GM18868 (cell line): ENCODE measurements at regions not wholly inside any gene's neighbourhood (a gene's known extent, or its start where the extent isn't known, plus 50 kb on each side); places are given as distances from the start of the nearest gene placed in this dataset.
"Not testable (repeated sequence)": the region's sequence is repeated elsewhere in the genome, so short reads cannot be mapped to it uniquely, and the experiment has no call there.

Source experiments
- ATAC-seq: cut with Tn5 transposase; IDR thresholded peaks from one replicate; pipeline ENCODE4 v1.9.1; 2021; ENCODE audit warnings: mild to moderate bottlenecking, moderate library complexity; ENCODE audit not compliant: unreplicated experiment

DNA sequence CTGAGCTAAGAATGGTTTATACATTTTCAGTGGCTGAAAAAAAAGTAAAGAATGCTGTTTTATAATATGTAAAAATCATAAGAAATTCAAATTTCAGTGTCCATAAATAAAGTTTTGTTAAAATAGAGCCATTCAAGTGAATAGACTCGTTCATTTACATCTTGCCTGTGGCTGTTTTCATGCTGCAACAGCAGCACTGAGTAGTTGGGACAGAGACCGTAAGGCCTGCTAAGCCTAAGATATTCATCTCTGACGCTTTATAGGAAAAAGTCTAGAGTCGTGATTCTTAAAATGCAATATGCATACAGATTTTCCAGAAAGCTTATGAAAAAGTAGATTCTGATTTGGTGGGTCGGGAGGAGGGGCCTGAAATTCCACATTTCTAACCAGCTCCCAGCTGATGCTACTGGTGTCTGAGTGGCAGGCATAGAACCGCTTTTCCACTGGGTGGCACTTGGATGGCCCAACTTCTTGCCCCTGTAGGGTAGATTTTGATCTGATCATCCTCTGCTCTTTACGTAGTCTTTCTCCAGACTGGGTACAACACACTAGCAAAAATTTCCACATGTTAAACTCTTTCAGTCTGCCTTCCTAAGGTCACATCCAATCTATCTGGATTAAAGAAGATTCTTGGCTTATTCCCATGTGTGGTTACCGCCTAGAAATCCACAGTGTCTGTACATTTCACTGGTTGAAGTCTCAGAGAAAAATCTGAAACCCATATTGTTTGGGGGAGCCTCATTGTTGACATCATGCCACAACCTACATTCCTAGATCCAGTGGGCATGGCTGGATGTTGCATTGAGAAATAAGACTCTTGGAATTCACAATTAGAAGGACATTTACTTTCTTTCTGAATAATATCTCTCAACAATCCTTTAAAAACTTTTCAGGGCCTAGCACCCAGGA is 151.2 kb downstream of the C12orf75 start:
- ATAC-seq, result no peak

- ATAC-seq, result no peak
Observed at GRCh38 chr12:105482951-105483350, 152.5 kb downstream of the C12orf75 start.

DNA sequence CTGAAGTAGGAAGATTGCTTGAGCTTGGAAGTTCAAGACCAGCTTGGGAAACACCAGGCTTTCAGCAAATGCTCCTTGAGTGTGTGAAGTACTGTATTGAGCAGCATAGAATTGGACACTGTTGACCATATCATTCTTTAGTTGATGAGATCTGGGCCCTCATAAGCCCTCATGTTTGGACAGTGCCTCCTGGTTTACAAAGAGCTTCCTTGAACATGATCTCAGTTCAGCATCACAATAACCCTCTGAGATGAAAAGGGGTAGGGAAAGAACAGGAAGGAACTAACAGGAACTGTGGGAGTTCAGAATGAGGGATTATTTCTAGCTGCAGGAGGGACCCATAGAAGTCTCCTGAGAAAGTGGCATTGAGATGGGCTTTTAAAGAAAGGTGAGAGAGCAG is 153.2 kb downstream of the C12orf75 start:
- no peak for ATAC-seq

DNA sequence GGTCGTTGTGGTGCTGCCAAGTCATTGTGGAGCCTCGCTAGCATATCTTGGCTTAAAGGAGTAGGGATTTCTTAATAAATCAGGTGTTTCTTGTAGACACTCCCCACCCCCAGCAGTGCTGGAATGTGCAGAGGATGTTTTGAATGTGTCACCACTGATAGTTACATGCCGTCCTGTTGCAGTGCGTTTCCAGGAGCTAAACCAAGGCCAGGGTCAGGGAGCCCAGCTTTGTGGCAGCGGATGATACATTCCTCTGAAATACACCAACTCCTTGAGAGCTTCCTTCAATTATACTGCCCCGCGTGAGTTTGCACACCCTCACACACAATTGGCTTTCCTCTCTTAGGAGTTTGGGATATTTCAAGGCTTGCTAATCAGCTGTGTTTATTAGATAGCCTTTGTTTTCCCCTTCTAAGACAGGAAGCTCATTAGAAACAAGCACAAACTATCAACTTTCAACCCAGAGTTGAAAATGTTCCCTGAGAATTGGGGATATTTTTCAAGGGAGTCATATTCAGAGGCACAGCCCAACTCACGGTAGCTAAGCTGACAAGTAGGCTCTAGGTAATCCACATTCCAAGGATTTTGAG is 154.9 kb downstream of the C12orf75 start:
- no peak for ATAC-seq

- ATAC-seq, result no peak
Observed at GRCh38 chr12:105485921-105486320, 155.4 kb downstream of the C12orf75 start.

DNA sequence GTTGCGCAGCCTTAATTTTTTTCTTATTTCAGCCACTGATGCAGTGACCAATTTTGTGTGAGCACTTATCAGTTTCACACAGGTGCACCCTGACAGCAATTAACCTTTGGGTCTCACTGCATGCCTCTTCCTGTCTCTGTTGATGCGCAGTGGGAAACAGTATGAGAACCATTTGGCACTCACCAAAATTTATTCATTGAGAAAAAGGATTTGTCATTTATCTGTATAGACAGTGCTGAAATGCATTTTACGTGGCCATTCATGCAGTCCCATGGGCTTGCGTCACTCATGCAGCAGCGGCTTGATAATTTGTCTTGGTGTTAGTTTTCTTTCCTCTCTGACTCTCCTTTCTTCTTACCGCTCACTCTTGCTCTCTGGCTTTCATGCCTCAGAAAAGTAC is 157.5 kb downstream of the C12orf75 start:
- no peak for ATAC-seq

DNA sequence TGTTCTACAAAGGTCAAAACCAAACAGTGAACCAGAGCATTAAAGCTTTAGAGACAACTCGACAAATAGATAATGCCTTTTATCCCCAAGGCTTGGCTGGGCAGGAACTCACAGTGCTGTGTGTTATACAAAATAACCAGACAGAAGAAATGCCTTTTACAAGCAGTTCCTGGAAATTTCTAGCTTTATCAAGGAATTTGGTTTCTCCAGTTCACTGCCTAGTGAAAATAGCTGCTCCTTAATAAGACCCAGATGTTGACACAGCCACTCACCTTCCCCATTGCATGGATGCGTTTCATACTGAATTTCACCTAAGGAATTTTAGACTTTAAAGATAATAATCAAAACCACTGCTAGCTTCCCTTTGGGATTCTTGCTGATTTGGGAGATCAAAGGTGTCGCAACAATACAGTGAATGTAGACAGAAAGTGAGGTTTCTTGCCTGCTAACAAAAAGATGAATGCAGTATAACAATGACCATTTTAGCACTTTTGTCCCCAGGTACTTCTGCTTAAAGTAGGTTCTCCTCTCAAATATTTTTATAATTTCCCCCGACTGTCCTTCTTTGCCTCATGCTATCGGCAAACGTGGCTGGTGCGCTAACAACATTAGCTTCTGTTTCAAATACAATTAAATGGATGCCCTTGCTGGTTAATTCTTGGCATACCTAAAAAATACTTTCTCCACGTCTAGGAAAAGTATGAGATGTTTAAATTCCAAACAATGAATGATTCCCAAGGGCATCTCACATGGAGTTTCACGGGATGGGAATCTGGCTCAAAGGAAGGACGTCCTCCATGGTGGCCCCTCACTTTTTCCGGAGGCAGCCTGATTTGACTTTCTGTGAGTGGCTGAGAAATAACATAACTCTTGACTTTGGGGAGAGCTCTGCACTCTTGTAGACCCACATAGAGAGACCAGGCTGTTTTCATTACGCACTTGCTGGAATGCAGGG is 162.4 kb downstream of the C12orf75 start:
- ATAC-seq, result no peak

DNA sequence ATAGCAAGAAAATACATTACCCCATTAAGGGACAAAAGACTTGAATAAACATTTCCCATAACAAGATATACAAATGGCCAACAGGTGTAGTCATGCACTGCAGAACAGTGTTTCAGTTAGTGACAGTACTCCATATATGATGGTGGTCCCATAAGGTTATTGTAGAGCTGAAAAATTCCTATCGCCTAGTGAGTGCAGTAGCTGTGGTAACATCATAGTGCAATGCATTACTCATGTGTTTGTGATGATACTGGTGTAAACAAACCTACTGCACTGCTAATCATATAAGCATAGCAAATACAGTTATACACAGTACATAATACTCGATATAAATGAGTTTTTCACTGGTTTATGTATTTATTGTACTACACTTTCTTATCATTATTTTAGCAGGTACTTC is 168.7 kb downstream of the C12orf75 start:
- ATAC-seq, result no peak

DNA sequence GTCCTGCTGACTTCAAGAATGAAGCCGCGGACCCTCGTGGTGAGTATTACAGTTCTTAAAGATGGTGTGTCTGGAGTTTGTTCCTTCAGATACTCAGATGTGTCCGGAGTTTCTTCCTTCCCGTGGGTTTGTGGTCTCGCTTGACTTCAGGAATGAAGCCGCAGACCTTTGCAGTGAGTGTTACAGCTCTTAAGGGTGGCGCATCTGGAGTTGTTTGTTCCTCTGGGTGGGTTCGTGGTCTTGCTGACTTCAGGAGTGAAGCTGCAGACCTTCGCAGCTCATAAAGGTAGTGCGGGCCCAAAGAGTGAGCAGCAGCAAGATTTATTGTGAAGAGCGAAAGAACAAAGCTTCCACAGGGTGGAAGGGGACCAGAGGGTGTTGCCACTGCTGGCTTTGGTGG is 170.2 kb downstream of the C12orf75 start:
- ATAC-seq, result not testable (repeated sequence)

- no peak for ATAC-seq
Observed at GRCh38 chr12:105502426-105502930, 172.0 kb downstream of the C12orf75 start.

DNA sequence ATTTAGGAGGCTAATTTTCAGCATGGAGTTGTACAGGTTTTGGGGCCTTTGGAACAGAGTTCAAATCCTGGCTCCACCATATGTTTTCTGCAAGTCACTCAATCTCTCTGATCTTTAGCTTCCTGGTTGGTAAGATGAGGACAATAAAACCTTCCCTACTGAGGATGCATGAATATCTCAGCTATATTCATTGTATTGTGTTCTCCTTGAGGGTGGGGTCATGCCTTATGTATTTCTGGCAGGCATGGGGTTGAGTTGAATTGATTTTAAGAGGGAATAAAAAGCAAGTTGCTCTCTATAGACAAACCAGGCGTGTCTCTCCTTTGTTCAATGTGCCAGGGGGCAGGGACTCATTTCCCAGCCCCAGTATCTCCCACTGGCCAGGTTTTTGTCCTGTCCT is 173.1 kb downstream of the C12orf75 start:
- no peak for ATAC-seq

DNA sequence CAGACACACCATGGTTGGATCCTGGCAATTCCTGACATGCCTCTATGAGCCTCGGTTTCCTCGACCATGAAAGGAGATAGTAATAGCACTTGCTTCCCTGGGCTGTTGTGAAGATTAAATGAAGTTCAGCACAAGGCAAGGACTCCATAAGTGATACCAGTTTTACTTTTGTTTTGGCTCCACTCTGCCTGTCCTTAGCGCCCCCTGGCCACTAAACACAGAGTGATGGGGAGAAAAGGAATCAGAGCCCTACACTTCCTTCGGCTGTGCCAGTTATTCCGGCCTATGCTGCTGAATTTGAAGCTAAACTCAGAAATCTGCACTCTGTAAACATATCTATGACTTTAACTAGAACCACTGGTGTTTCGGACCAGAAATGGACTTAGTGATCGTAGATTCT is 173.8 kb downstream of the C12orf75 start:
- ATAC-seq, result no peak

GRCh38 chr12:105506678-105507310 is 176.3 kb downstream of the C12orf75 start:
- no peak for ATAC-seq

DNA sequence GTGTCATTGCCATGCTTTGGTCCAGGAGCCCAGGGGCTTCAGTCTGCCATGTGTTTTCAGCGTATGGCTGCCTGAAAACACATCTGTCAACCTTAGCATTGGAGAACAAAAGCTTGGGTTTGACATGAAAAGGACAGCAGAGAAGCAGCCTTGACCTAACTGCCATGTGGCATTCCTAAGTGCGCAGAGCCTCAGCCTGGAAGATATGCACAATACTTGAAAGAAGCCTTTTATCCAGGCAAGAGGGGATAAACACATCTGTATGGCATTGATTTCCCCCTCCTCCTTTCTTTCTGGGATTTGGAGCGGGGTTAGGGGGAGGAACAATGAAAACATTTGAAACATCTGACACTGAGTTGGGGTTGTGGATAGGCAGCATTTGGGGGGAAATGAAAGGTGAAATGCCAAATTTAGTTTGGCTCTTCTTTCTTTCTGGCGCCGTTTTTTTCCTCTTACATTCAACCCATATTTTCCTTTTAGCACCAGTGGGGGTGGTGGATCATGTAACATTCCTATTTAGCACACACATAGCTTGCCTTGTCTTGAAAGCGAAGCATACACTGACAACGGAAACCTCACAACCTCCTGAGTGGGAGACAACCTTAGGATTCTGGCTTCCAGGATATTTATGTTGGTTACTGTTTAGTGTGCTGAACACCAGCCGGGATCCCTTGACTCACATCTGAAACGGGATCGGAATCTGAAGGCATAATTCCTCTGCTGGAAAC is 177.0 kb downstream of the C12orf75 start:
- no peak for ATAC-seq

DNA sequence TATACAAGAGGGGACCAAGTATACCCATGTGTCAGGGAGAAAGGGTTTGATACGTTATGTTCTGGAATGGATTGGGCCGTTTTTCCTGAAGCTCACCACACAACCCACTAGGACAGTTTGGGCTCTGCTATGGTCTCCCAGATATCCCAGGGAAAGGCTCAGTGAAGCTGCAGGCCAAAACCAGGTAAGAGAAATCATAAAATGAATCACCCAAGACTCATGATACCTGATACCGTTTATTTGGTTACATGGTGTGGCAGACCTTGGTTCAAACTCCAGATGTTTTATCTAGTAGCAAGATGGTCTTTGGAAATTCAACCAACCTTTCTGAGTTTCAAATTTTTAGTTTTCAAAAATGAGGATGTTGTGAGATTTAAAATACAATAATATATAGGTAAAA is 177.6 kb downstream of the C12orf75 start:
- ATAC-seq, result no peak

DNA sequence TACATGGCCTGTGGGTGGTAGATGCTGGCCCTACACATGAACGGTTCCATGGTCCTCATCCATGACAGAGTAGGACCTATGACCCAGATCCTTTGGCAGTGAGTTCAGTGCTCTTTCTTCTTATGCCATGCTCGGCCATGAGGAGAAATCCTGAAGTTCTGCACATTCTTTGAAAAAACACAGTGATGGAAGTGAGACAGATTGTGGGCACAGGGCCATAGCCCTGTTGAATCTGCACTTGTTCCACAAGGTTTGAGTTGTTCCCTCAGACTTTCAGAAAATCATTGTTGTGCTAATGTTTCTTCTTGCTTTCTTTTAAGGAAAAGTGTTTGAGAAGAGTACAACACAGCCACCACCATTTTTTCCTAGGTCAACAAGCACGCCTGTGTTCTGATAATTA is 180.0 kb downstream of the C12orf75 start:
- no peak for ATAC-seq

- ATAC-seq, result not testable (repeated sequence)
Observed at GRCh38 chr12:105512861-105513260, 182.4 kb downstream of the C12orf75 start.

DNA sequence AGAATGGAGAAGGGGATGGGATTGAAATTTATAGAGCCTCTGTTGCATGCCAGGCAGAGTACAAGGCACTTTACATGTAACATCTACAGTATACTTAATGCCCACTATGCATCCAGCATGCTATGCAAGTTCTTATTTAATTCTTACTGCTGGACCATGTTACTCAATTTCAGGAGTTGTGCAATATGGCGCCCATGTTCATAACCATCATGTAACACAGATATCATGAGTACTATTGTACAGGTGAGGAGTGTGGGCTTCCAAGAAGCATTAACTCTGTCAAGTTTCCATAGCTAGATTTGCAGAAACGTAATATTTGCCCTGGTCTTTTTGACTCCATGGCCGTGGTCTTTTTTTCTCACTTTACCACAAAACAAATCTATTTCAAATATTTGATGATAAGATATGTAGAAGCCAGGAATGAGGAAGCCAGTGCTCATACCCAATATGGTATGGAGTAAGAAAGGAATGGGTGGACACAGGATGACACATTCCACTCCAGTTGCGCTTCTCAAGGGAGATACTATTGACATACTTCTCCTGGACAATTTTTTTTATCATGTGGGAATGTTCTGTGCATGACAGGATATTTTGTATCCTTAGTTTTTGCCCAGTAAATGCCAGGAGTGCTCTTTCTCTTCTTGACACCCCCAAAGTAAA is 191.8 kb downstream of the C12orf75 start:
- ATAC-seq, result no peak
